D341Med (cell line): ENCODE measurements at regions not wholly inside any gene's neighbourhood (a gene's known extent, or its start where the extent isn't known, plus 50 kb on each side); places are given as distances from the start of the nearest gene placed in this dataset.
"Not testable (repeated sequence)": the region's sequence is repeated elsewhere in the genome, so short reads cannot be mapped to it uniquely, and the experiment has no call there.

Source experiments
- DNase-seq: peaks from one replicate; pipeline ENCODE4 v3.0.0; 2012; ENCODE audit warnings: low spot score

DNA sequence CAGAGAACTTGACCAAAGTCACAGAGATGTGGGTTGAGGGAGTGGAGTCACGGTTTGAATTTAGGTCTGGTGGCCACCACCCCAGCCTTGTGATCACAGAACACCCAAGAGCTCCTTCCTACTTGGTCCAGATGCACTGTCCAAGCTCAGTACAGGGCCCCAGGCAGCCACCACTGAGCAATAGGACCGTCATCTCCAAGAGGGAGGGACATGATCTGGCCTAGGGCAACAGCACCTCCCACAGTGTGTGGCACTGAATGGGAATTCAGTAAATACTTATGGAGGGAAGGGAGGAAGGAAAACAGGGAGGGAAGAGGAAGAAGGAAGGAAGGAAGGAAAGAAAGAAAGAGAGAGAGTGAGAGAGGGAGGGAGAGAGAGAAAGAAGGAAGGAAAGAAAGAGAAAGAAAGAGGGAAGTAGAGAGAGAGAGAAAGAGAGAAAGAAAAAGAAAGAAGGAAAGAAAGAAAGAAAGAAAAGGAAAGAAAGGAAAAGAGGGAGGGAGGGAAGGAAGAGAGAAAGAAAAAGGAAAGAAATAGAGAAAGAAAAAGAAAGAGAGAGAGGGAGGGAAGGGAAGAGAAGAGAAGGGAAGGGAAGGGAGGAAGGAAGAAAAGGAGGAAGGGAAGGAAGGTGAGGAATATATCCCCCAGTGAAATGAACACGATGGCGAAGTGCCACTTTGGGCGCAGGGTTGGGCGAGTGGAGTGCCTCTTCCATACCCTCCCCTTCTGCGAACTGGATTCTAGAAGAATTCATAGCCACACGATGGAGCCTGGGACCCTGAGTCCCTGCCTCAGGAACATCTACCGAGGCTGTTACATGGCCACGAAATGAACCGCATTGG, 243.7 kb downstream of the TFAP2C start:
- DNase-seq = no peak

DNA sequence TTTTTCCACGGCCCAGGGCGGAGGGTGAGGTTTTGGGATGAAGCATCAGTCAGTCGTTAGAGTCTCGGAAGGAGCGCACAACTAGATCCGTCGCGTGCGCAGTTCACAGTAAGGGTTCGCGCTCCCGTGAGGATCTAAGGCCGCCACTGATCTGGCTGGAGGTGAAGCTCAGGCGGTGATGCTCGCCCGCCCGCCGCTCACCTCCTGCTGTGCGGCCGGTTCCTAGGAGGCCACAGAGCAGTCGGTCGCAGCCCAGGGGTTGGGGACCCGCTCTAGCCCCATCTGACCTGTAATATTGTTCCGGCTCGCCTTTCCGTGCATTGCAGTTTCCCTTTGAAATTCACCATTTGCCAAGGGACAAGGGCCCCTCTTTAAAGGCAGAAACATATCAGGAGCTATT, 244.7 kb downstream of the TFAP2C start:
- DNase-seq = no peak

DNA sequence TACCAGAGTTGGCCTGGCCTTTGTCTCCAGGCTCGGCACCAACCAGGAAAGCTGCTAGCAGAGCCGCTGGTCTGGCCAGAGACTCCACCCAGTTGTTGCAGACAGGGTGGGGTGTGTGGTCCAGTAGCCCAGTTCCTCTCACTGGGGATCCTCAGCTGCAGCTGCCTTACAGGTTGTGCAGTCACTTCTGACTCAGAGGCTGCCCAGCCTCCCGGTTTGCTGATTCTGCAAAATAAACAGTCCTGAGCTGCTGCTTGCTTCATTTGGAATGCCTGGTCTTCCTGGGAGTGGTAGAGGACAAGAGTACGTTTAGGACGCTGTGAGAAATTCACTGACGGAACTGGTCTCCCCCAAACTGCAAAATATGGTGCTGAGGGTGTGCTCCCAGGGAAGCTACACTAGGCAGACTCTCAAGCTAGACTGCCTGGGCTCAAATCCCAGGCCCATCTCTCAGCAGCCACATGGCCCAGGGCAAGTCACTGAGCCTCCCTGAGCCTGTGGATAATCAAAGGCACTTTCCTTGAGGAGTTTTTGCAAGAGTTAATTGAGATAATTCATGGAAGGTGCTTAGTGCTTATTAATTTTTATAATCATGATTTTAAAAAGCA, 246.1 kb downstream of the TFAP2C start:
- DNase-seq = no peak

DNA sequence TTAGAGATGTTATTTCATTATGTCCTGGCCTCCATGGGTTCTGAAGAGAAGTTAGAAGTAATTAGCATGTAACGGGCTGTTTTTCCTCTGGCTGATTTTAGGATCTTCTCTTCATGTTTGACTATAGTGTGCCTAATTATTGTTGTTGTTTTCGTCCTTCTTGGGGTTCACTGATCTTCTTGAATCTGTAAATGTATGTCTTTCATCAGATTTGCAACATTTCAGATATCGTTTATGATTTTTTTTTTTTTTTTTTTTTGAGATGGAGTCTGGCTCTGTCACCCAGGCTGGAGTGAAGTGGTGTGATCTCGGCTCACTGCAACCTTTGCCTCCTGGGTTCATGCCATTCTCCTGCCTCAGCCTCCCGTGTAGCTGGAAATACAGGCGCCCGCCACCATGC, 246.7 kb downstream of the TFAP2C start:
- DNase-seq = no peak

DNA sequence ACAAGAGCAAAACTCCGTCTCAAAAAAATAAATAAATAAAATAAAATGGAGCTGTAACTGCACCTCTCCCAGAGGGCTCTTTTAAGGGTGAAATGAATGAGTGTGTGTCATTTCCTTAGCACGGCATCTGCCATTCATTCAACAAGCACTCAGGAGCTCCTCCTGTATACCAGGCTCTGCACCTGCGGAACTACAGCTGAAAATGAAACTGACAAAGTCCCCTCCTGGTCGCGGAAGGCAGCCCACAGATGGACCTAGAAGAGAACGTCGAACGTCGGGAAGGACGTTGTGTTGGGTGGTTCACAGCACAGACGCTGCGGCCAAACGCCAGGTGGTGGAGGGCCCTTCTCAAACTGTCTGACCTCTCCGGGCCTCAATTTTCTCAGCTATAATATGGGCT, 256.4 kb downstream of the TFAP2C start:
- DNase-seq = no peak

DNA sequence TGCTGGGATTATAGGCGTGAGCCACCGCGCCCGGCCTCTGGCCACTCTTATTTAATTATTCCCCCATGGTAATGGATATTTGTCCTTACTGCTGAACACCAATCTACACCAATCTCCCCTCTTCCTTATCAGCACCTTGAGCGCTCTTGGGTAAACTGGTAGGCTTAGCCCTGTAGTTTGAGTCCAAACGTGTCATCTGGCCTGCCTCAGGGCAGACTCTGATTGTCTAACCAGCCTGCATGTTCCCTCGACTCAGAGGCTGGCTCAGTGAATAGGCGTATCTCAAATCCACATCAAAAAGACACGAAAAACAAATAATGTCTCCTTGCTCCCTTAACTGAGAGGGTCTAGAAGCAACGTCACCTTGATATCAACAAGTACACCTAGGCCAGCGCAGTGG, 260.9 kb downstream of the TFAP2C start:
- no peak for DNase-seq

DNA sequence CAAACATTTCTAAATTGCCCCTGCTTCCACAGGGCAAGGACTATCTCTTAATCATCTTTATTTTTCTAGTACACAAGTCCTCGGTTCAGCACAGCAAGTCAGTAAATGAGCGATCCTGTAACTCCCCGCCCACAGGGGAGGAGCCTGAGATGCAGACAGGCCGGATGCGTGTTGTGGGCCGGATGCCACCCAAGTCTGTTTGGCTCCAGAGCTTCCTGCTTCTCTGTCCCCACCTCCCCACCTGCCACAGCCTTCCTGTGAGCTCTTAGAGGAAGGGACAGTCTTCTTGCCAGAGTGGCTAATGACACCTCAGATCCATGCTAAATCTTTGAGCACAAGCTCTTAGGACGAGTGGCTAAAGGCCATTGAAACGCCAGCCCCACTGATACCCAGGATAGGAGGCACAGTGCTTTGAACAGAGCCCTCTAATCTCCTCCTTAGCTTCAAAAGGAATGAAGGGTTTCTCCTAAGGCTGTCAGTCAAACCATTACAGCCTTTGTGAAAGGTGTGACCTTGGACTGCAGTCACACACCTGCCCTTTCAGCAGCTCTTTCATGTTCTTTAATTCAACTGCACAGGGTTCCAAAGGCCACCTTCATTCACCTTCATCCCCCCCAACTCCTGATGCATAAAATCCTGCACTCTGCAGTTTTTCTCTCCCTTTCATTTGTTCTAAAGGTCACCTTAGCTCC, 264.3 kb downstream of the TFAP2C start:
- DNase-seq = no peak

DNA sequence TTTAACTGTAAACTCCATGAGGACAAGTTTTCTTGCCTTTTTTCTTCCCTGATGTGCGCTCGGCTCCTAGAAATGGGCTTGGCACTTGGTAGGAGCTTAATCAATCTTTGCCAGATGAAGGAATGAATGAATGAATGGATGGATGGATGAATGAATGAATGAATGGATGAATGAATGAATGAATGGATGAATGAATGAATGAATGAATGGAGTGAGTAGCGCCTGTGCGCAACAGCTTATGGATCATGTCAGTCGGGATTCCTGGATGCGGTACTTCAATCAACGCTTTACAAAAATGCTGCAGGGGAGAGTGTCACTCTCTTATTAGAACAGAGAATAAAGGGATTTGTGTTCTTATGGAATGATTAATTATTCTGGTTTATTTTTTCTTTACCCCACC, 267.3 kb downstream of the TFAP2C start:
- no peak for DNase-seq

DNA sequence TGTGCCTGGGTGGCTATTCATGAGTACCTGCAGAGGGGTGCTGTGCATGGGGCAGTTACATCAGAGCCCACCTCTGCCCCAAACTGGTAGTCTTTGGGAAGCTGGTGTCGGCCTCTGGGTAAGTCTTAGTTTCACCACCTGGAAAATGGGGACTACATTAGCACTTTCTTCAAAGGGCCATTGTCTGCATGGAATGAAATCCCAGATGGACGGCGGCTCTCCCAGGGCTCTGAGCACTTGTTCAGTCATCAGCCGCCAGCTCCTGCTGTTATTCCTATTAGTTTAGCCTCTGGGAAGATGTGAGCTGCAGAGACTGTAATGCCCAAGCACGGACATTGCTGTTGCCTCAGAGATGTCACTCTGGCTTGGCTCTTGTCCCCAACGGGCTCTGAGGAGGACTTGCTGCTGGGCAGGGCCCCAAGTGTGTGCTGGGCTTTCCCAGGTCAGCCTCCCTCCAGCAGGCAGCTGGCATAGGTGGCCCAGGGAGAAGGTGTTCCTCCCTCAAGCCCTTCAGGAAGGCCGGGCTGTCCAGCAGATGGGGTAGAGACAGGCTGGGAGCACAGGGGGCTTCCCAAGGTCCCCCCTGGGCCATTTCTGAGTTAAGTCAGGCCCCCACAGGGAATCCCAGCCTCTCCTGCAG, 268.3 kb downstream of the TFAP2C start:
- DNase-seq = no peak

DNA sequence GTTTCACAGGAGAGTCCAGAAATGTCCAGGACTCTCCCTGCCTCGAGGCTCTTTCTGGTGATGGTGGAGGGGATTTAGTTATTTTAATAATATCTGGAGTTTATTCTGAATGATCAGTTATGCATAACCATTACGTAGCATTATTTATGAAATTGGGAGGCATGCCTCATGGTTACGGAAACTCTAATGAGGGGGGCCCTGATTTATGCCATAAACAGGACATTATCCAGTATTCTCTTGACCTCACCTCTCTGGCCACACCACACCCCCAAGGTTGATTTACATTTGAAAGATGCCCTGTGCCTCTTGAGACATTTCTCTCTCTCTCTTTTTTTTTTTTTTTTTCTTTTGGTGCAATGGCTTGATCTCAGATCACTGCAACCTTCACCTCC, 268.8 kb downstream of the TFAP2C start:
- DNase-seq = no peak

DNA sequence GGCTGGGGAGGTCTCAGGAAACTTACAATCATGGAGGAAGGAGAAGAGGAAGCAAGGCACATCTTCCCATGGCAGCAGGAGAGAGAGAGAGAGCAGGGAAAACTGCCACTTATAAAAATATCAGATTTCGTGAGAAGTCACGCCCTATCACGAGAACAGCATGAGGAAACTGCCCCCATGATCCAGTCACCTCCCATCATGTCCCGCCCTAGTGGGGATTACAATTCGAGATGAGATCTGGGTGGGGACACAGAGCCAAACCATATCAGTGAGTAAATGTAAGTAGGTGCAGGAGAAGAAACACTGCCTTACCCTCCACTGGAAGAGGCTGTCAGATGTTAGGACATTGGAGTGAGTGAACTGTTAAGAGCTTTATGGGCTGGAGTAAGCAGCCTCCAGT, 270.4 kb downstream of the TFAP2C start:
- DNase-seq = no peak

DNA sequence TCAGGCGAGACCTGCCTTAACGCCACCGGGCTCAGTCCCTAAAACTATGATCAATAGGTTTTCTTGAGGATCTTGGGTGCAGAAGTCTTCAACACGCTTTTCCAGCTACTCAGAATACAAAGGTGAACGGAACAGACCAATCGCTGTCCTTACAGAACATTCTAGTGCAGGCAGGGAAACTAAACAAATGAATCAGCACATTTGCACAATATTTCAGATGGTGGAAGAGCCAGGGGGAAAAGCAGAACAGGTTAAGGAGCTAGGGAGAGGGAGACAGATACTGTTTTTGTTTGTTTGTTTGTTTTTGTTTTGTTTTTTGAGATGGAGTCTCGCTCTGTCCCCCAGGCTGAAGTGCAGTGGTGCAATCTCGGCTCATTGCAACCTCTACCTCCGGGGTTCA, 271.1 kb downstream of the TFAP2C start:
- no peak for DNase-seq

DNA sequence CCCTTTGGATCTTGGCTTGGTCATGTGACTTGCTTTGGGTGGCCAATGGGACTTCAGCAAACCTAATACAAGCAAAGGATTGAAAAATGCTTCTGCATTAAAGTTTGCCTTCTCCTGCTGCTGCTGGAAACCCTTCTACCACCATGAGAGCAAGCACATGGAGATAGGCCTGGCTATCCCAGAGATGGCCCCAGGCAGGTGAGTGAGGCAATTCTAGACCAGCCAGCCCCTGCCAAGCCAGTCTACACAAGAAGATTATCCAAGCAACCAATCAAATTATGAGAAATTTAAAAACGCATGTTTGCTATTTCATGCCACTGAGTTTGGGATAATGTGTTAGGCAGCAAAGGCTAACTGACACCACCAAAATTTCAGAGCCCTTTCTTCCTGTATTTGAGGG, 274.3 kb downstream of the TFAP2C start:
- DNase-seq = no peak

DNA sequence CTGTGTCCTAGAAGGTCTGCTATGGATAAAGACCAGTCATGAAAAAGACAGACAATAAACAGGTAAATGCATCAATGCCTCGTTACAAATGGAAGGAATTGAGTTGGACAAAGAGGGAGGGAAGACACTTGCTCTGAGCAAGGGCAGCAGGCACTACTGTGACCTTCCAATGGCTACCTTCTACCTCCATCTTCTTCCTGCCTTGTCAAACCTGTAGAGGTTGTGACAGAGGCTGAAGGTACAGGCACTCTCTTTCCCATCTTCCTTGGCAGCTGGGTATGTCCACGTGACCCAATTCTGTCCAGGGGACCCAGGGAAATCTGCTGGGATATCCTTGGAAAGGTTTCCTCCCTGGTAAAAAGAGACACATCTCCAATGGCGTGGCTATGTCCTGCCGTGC, 274.8 kb downstream of the TFAP2C start:
- DNase-seq = no peak

DNA sequence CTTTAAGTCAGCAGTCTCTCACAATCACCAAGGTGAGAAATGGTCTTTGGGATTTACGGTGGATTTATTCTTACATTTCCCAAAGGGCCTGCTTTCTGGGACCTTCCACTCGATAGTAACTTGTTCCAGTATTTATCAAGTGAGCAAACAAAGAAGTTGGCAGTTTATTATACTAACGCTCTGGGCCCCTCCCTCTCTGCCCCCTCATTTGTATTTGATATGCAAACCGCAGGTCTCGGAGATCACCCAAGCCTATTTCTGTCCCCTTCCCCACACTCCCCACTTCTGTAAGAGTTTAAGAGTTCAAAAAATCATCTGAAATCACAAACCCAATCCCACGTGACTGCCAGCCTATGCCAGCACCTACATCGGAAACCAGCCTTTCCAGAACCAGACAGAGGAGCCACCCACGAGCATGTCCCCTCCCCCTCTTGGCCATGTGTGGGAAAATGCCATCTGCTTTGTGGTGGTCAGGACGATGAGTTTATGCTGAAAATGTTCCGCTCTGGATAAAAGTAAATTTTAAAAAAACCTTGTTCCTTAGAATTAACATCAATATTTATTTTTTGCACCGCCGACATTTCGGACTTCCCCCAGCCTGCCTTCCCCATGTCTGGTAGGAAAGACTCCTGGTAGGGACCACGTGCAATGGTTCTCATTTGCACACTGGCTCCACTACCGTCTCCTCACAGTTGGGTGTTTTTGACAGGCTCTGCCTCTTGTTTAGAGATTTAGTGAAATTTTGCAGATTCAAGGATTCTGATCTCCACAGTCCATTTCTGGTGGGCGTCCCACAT, 281.0 kb downstream of the TFAP2C start:
- DNase-seq = no peak

DNA sequence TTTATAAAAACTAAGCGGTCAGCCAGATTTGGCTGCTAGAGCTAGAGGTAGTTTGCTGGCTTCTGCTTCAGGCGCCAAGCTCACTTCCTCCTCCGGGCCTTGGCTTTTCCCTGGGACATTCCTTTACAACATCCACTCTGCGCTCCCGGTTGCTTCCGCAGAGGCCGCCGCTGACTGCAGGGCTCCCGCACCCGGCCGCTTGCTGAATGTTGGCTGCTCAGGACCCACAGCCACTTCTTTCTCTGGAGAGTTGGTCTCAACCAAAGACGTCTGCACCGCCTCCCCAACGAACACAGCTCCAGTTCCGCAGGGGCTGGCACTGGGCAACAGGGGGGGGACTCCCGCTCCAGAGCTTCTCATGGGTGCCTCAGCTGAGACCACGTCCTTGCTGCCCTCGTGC, 282.8 kb downstream of the TFAP2C start:
- no peak for DNase-seq

DNA sequence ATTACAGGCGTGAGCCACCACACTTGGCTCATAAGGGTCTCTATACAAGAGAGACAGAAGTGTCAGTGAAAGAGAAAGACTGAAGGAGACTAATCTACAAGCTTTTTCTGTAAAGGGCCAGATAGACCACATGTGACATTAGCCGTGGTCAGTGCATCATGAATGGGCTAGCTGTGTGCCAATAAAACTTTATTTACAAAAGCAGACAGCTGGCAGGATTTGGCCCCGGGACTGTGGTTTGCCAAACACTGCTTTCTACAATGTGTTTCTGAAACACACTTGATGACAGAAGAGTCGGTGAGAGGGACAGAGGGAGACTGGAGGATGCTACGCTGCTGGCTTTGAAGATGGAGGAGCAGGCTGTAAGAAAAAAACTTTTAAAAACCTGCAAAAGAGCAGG, 285.4 kb downstream of the TFAP2C start:
- DNase-seq = no peak

DNA sequence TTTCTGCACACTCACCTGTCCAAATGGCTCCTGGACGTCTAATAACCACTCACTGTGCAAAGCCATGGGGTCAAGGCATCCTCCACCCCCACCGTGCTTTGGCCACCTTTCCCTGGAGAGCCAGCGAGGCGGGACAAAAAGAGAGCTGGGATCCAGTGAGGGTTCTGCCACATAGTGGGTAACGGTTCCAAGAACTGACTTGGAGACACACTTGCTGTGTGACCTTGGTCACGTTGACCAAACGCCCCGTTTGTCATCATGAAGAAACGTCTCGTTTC, 287.2 kb downstream of the TFAP2C start:
- no peak for DNase-seq

DNA sequence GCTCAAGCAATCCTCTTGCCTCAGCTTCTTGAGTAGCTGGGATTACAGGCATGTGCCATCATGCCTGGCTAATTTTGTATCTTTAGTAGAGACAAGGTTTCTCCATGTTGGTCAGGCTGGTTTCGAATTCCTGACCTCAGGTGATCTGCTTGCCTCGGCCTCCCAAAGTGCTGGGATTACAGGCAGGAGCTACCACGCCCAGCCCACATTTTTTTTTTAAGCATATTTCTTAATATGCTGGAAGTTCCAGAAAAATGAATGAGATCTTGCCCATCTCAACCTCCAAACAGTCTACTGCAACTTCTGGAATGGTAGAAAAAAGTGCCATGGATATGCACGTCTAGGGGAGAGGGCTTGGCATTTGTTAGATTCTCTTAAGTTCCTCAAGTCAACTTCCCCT, 290.9 kb downstream of the TFAP2C start:
- DNase-seq = not testable (repeated sequence)

DNA sequence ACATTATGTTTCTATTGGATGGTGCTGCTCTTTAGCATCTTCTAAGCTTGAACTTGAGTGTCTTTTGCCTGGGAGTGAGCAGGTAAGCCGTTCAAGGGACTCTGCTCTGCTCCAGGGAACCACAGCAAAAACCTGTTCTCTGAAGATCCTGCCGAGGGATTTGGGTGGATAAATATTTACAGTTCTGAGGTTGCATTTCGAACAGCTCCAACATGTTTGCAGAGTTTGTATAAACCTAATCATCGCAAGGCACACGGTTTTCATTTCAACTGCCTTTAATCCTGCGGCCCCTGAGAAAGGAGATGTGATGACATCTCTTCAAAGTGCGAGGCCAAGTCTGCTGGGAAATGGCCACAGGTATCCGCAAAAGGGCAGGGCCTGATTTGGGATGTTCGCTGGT, 293.4 kb downstream of the TFAP2C start:
- no peak for DNase-seq

DNA sequence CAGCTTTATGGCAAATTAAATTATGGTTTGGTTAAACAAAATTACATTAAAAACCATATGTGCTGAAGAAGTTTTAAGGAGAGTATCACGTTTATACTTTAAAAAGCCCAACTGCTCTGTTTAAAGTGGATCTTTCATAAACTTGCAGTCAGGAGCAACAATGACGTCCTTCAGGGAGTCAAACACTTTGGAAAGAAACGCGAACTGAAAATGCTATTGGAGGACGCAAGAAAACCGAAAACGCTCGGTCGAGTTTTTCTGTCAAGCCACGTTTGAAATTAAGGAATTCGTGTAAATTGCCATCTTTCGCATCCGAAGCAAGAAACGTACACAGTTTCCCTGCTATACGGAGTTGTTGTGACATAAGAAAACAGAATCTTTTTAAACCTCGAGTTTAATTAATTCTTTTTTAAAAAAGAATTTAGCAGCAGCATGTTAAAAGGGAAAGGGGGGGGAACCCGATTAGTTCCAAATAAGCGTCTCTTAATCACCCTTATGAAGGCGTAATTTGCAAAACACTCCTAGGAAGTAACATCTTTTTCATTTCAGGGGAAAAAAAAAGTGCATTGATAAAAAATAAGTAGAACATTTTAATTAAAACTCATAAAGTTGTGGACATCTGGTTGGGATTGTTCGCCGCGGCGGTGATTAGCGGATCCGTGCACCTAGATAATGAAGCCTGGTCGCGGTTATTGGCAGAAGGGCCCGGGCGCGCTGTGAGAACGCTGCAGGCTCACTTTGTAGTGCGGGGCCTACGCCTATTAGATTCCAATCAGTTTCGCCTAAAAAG, 295.4 kb downstream of the TFAP2C start:
- peak; percentile 53 for DNase-seq
